SK-N-SH treated with all-trans-retinoic acid at 6 μM for 48 hours (cell line): ENCODE measurements at regions not wholly inside any gene's neighbourhood (a gene's known extent, or its start where the extent isn't known, plus 50 kb on each side); places are given as distances from the start of the nearest gene placed in this dataset.

Experiments
- ATAC-seq: fragments of 200-7000 bp; cut with Tn5 transposase; 3 replicates; pipeline ENCODE4 v1.9.1; 2020; ENCODE audit warnings: mild to moderate bottlenecking, moderate library complexity
- ARNTL ChIP-seq: fragments of 450-650 bp; formaldehyde crosslinking; IDR thresholded peaks from 2 replicates; pipeline ENCODE4 v1.5.0; 2020; ENCODE audit warnings: low read depth, mild to moderate bottlenecking, moderate library complexity, borderline replicate concordance
- BACH2 ChIP-seq: fragments of 250-450 bp; sonication (Bioruptor Pico); IDR thresholded peaks from 2 replicates; pipeline ENCODE4 v1.9.0; 2021; ENCODE audit warnings: mild to moderate bottlenecking, borderline replicate concordance
- CSDC2 ChIP-seq: fragments of 250-450 bp; sonication (Bioruptor Pico); IDR thresholded peaks from 2 replicates; pipeline ENCODE4 v1.5.0; 2020; ENCODE audit warnings: mild to moderate bottlenecking, moderate library complexity
- ESRRG ChIP-seq: fragments of 250-450 bp; sonication (Bioruptor Pico); IDR thresholded peaks from 2 replicates; pipeline ENCODE4 v1.6.1; 2021; ENCODE audit warnings: mild to moderate bottlenecking
- GLIS3 ChIP-seq: fragments of 250-450 bp; sonication (Bioruptor Pico); IDR thresholded peaks from 2 replicates; pipeline ENCODE4 v1.5.0; 2020; ENCODE audit warnings: mild to moderate bottlenecking, moderate library complexity
- ISL1 ChIP-seq: fragments of 250-450 bp; sonication (Bioruptor Pico); IDR thresholded peaks from 2 replicates; pipeline ENCODE4 v2.1.2; 2022; ENCODE audit warnings: mild to moderate bottlenecking, moderate library complexity
- OSR1 ChIP-seq: fragments of 250-450 bp; sonication (Bioruptor Pico); IDR thresholded peaks from 2 replicates; pipeline ENCODE4 v1.8.0; 2022; ENCODE audit warnings: moderate library complexity, mild to moderate bottlenecking, inconsistent platforms
- PPARA ChIP-seq: fragments of 250-450 bp; sonication (Bioruptor Pico); IDR thresholded peaks from 2 replicates; pipeline ENCODE4 v1.5.0; 2020; ENCODE audit warnings: mild to moderate bottlenecking, borderline replicate concordance
- RARB ChIP-seq: fragments of 250-450 bp; sonication (Bioruptor Pico); IDR thresholded peaks from 2 replicates; pipeline ENCODE4 v1.8.0; 2021; ENCODE audit warnings: mild to moderate bottlenecking, moderate library complexity
- SNAI2 ChIP-seq: fragments of 250-450 bp; sonication (Bioruptor Pico); IDR thresholded peaks from 2 replicates; pipeline ENCODE4 v1.5.0; 2020; ENCODE audit warnings: mild to moderate bottlenecking, moderate library complexity
- TOX ChIP-seq: fragments of 250-450 bp; sonication (Bioruptor Pico); IDR thresholded peaks from 2 replicates; pipeline ENCODE4 v1.8.0; 2021; ENCODE audit warnings: mild to moderate bottlenecking, moderate library complexity, borderline replicate concordance
- ZC3H10 ChIP-seq: fragments of 250-450 bp; sonication (Bioruptor Pico); IDR thresholded peaks from 2 replicates; pipeline ENCODE4 v1.5.1; 2021; ENCODE audit warnings: mild to moderate bottlenecking, moderate library complexity
- ZFP3 ChIP-seq: fragments of 250-450 bp; sonication (Bioruptor Pico); IDR thresholded peaks from 2 replicates; pipeline ENCODE4 v1.5.0; 2020; ENCODE audit warnings: mild to moderate bottlenecking, moderate library complexity
- ZFP30 ChIP-seq: fragments of 450-650 bp; formaldehyde crosslinking; IDR thresholded peaks from 2 replicates; pipeline ENCODE4 v1.5.0; 2022; ENCODE audit warnings: mild to moderate bottlenecking, moderate library complexity
- ZNF565 ChIP-seq: fragments of 450-650 bp; formaldehyde crosslinking; conservative IDR thresholded peaks from 2 replicates; pipeline ENCODE4 v1.5.0; 2020; ENCODE audit warnings: low read depth, mild to moderate bottlenecking, moderate library complexity
- ZNF70 ChIP-seq: fragments of 450-650 bp; formaldehyde crosslinking; IDR thresholded peaks from 2 replicates; pipeline ENCODE4 v1.5.0; 2020; ENCODE audit warnings: mild to moderate bottlenecking, moderate library complexity
- ZNF8 ChIP-seq: fragments of 450-650 bp; formaldehyde crosslinking; IDR thresholded peaks from 2 replicates; pipeline ENCODE4 v1.5.0; 2020; ENCODE audit warnings: mild to moderate bottlenecking, moderate library complexity
- TF ChIP-seq, protein P1 (sequence below): fragments of 250-450 bp; sonication (Bioruptor Pico); IDR thresholded peaks from 2 replicates; pipeline ENCODE4 v1.8.0; 2021; ENCODE audit warnings: low read depth, mild to moderate bottlenecking, moderate library complexity, borderline replicate concordance
- TF ChIP-seq, protein P2 (sequence below): fragments of 250-450 bp; sonication (Bioruptor Pico); IDR thresholded peaks from 2 replicates; pipeline ENCODE4 v1.5.1; 2020; ENCODE audit warnings: low read depth, mild to moderate bottlenecking, moderate library complexity
- TF ChIP-seq, protein P3 (sequence below): fragments of 250-450 bp; sonication (Bioruptor Pico); IDR thresholded peaks from 2 replicates; pipeline ENCODE4 v1.8.0; 2020; ENCODE audit warnings: mild to moderate bottlenecking, moderate library complexity, borderline replicate concordance
- TF ChIP-seq, protein P4 (sequence below): fragments of 250-450 bp; sonication (Bioruptor Pico); IDR thresholded peaks from 2 replicates; pipeline ENCODE4 v1.5.1; 2021; ENCODE audit warnings: mild to moderate bottlenecking, moderate library complexity

DNA sequence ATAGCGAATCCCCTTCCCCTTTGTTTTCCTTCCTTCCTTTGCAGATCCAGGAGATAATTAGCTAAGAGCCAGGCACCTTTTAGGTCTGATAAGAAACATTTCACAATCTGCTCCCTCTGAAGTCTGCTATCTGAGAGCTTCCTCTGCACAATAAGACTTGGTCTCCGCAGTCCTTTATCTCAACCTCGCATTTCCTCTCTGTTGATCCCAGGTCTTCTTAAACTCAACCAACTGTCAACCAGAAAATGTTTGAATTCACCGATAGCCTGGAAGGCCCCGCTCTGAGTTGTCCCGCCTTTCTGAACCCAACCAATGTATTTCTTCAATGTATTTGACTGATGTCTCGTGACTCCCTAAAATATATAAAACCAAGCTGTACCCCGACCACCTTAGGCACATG lies 78.4 kb upstream of the CTDP1 start:
- TF ChIP-seq BACH2, result no peak
- no peak for ATAC-seq

DNA sequence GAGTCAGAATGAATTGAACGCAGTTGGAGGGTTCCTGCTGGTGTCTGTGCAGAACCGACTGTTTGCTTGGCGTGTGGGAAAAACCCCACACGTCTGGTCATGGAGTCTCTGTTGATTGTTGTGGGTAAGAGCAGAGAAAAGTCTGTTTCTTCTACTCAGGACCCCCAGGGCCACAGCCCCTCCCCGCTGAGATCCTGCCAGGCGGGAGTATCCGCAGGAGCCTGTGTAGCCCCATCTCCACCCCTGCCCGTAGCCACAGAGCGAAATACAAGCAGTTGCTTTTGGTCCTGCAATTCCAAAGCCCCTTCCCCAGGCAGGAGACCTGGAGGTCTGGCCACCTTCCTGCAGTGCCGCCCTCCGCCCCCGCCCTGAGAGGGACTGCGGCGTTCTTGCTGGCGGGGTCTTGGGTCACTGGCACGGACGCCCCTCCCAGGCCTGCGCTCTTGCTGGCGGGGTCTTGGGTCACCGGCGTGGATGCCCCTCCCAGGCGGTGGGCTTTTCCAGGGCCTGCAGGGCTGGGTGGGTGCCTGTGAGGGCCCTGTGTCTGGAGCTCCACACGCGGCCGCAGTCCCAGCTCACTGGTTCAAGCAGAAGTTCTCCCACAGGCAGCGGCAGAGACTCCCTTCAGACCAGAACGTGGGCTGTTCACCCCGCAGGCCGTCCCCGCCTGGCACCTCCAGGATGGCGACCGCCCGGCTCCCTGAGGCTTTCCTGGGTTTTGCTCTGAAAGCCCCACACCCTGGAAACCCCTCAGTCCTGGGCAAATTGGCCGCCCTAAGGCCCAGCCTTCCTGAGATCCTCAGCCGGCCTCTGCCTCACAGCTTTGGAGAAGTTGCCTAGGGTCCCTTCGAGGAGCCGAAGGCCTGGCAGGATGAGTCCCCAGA lies 76.0 kb upstream of the CTDP1 start:
- ATAC-seq, result no peak
- TF ChIP-seq SNAI2, result no peak
- TF ChIP-seq, protein P1, sequence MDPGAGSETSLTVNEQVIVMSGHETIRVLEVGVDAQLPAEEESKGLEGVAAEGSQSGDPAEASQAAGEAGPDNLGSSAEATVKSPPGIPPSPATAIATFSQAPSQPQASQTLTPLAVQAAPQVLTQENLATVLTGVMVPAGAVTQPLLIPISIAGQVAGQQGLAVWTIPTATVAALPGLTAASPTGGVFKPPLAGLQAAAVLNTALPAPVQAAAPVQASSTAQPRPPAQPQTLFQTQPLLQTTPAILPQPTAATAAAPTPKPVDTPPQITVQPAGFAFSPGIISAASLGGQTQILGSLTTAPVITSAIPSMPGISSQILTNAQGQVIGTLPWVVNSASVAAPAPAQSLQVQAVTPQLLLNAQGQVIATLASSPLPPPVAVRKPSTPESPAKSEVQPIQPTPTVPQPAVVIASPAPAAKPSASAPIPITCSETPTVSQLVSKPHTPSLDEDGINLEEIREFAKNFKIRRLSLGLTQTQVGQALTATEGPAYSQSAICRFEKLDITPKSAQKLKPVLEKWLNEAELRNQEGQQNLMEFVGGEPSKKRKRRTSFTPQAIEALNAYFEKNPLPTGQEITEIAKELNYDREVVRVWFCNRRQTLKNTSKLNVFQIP, result no peak
- no peak for TF ChIP-seq ZFP30 (CRISPR knock-in tag)
- TF ChIP-seq ZNF70, result no peak
- TF ChIP-seq TOX, result no peak
- TF ChIP-seq ZNF565 (CRISPR knock-in tag), result no peak
- TF ChIP-seq, protein P2, sequence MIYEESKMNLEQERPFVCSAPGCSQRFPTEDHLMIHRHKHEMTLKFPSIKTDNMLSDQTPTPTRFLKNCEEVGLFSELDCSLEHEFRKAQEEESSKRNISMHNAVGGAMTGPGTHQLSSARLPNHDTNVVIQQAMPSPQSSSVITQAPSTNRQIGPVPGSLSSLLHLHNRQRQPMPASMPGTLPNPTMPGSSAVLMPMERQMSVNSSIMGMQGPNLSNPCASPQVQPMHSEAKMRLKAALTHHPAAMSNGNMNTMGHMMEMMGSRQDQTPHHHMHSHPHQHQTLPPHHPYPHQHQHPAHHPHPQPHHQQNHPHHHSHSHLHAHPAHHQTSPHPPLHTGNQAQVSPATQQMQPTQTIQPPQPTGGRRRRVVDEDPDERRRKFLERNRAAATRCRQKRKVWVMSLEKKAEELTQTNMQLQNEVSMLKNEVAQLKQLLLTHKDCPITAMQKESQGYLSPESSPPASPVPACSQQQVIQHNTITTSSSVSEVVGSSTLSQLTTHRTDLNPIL (CRISPR knock-in tag), result no peak
- no peak for TF ChIP-seq RARB (CRISPR knock-in tag)
- TF ChIP-seq ZFP3 (CRISPR knock-in tag), result no peak
- no peak for TF ChIP-seq PPARA (CRISPR knock-in tag)
- TF ChIP-seq OSR1 (CRISPR knock-in tag), result no peak
- no peak for TF ChIP-seq ARNTL (CRISPR knock-in tag)
- no peak for TF ChIP-seq BACH2
- TF ChIP-seq ESRRG (CRISPR knock-in tag), result no peak
- TF ChIP-seq ZNF8 (CRISPR knock-in tag), result no peak

DNA sequence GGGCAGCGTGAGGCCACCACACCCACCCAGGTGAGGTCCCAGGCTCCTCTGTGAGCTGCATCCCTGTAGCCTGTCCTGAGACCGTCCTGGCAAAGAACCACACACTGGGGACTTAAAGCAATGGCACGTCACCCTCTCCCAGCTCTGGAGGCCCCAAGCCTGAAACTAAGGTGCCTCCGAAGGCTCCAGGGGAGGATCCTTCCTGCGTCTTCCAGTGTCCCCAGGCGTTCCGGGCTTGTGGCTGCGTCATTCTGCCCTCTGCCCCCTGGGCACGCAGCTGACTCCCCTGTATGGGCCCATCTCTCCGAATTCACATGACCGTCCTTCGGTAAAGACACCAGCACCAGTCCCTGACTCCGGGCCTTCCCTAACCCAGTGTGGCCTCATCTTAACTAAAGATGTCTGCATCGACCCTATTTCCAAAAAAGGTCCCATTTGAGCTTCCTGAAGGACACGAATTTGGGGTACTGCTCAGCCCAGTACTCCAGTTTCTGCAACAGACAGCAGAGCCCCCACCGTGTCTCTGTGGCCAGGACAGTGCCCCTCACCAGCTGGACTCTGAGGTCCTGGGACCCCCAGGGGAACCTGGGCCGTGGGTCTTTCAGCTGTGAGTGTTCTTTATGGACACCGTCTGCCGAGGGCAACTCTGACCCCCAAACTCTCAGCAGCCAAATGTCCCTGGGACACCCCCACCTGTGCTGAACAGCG lies 75.2 kb upstream of the CTDP1 start:
- ATAC-seq, result no peak
- TF ChIP-seq, protein P3, sequence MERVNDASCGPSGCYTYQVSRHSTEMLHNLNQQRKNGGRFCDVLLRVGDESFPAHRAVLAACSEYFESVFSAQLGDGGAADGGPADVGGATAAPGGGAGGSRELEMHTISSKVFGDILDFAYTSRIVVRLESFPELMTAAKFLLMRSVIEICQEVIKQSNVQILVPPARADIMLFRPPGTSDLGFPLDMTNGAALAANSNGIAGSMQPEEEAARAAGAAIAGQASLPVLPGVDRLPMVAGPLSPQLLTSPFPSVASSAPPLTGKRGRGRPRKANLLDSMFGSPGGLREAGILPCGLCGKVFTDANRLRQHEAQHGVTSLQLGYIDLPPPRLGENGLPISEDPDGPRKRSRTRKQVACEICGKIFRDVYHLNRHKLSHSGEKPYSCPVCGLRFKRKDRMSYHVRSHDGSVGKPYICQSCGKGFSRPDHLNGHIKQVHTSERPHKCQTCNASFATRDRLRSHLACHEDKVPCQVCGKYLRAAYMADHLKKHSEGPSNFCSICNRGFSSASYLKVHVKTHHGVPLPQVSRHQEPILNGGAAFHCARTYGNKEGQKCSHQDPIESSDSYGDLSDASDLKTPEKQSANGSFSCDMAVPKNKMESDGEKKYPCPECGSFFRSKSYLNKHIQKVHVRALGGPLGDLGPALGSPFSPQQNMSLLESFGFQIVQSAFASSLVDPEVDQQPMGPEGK (CRISPR knock-in tag), result no peak
- TF ChIP-seq, protein P2 (CRISPR knock-in tag), result no peak
- TF ChIP-seq ZC3H10, result no peak
- TF ChIP-seq, protein P4, sequence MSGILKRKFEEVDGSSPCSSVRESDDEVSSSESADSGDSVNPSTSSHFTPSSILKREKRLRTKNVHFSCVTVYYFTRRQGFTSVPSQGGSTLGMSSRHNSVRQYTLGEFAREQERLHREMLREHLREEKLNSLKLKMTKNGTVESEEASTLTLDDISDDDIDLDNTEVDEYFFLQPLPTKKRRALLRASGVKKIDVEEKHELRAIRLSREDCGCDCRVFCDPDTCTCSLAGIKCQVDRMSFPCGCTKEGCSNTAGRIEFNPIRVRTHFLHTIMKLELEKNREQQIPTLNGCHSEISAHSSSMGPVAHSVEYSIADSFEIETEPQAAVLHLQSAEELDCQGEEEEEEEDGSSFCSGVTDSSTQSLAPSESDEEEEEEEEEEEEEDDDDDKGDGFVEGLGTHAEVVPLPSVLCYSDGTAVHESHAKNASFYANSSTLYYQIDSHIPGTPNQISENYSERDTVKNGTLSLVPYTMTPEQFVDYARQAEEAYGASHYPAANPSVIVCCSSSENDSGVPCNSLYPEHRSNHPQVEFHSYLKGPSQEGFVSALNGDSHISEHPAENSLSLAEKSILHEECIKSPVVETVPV (CRISPR knock-in tag), result no peak
- no peak for TF ChIP-seq OSR1 (CRISPR knock-in tag)
- no peak for TF ChIP-seq CSDC2 (CRISPR knock-in tag)
- no peak for TF ChIP-seq ZNF565 (CRISPR knock-in tag)
- TF ChIP-seq SNAI2, result no peak
- no peak for TF ChIP-seq ESRRG (CRISPR knock-in tag)
- TF ChIP-seq PPARA (CRISPR knock-in tag), result no peak
- no peak for TF ChIP-seq ZNF70
- TF ChIP-seq BACH2, result no peak
- TF ChIP-seq RARB (CRISPR knock-in tag), result no peak
- TF ChIP-seq ISL1 (CRISPR knock-in tag), result no peak
- no peak for TF ChIP-seq GLIS3 (CRISPR knock-in tag)
- no peak for TF ChIP-seq ZFP3 (CRISPR knock-in tag)
- TF ChIP-seq ARNTL (CRISPR knock-in tag), result no peak
